NB4 (cell line): ENCODE measurements at regions not wholly inside any gene's neighbourhood (a gene's known extent, or its start where the extent isn't known, plus 50 kb on each side); places are given as distances from the start of the nearest gene placed in this dataset.

Source experiments
- DNase-seq: peaks from one replicate; pipeline ENCODE4 v3.0.0; 2010; ENCODE audit warnings: low read depth
- H3K4me3 ChIP-seq: one replicate; pipeline ENCODE4 v1.5.1; 2011; ENCODE audit warnings: mild to moderate bottlenecking, low read depth, low read length, moderate library complexity
- CTCF ChIP-seq: IDR thresholded peaks from one replicate; pipeline ENCODE4 v1.5.1; 2012; ENCODE audit warnings: low read depth, low read length
- MAX ChIP-seq: IDR thresholded peaks from 2 replicates; pipeline ENCODE4 v1.6.1; 2011; ENCODE audit warnings: low read depth, low read length
- MYC ChIP-seq: IDR thresholded peaks from 2 replicates; pipeline ENCODE4 v1.6.1; 2011; ENCODE audit warnings: low read depth, low read length
- POLR2A ChIP-seq: IDR thresholded peaks from 2 replicates; pipeline ENCODE4 v1.6.1; 2011; ENCODE audit warnings: mild to moderate bottlenecking; ENCODE audit not compliant: insufficient read length; ENCODE audit errors: extremely low read depth

- TF ChIP-seq CTCF = no peak
- TF ChIP-seq POLR2A = no peak
- TF ChIP-seq MYC = no peak
- no peak for TF ChIP-seq MAX
- no peak overlapping the region for H3K4me3 ChIP-seq
- DNase-seq = no peak
Measured at GRCh38 chr10:130746311-130746710, 565.2 kb downstream of the TCERG1L start.

- H3K4me3 ChIP-seq = no peak overlapping the region
- no peak for TF ChIP-seq POLR2A
- peak; percentile 17 for DNase-seq
Measured at GRCh38 chr10:130747356-130747755, 564.2 kb downstream of the TCERG1L start.

- TF ChIP-seq MAX = no peak
- no peak for TF ChIP-seq POLR2A
- TF ChIP-seq CTCF = no peak
- TF ChIP-seq MYC = no peak
- H3K4me3 ChIP-seq = no peak overlapping the region
- DNase-seq = no peak
Measured at GRCh38 chr10:130747946-130748345, 563.6 kb downstream of the TCERG1L start.

GRCh38 chr10:130748409-130749057 lies 563.0 kb downstream of the TCERG1L start:
- DNase-seq = no peak
- no peak overlapping the region for H3K4me3 ChIP-seq
- no peak for TF ChIP-seq POLR2A
- no peak for TF ChIP-seq MYC
- no peak for TF ChIP-seq MAX
- TF ChIP-seq CTCF = no peak

- no peak overlapping the region for H3K4me3 ChIP-seq
- no peak for DNase-seq
- TF ChIP-seq MYC (no peak), MAX (no peak), POLR2A (no peak), CTCF (no peak)
Measured at GRCh38 chr10:130749911-130750310, 561.6 kb downstream of the TCERG1L start.

GRCh38 chr10:130750441-130750840 lies 561.1 kb downstream of the TCERG1L start:
- DNase-seq = no peak

More at GRCh38 chr10:130750441-130750840, 561.1 kb downstream of the TCERG1L start:
- TF ChIP-seq POLR2A (no peak), CTCF (no peak), MAX (no peak), MYC (no peak)
- no peak overlapping the region for H3K4me3 ChIP-seq
